WTC11 (cell line): ENCODE measurements at regions not wholly inside any gene's neighbourhood (a gene's known extent, or its start where the extent isn't known, plus 50 kb on each side); places are given as distances from the start of the nearest gene placed in this dataset.

Experiments
- ATAC-seq: fragments of 200-7000 bp; cut with Tn5 transposase; 2 replicates; pipeline ENCODE4 v1.10.0; 2021; ENCODE audit warnings: mild to moderate bottlenecking, moderate library complexity
- CTCF ChIA-PET: fragments of 300-600 bp; sonication (Branson Sonifier 250); formaldehyde crosslinking; loops from one replicate; lab custom pipeline; 2021; ENCODE audit warnings: antibody characterized with exemption; lab: Charles Lee
- POLR2A ChIA-PET: fragments of 350-600 bp; sonication (Branson Sonifier 250); formaldehyde crosslinking; loops from one replicate; lab custom pipeline; 2021; ENCODE audit warnings: antibody characterized with exemption; lab: Charles Lee
- DNase-seq: peaks from one replicate; pipeline ENCODE4 v3.0.0; 2021; ENCODE audit warnings: low spot score
- H3K27ac Mint-ChIP-seq: 2 replicates; pipeline ENCODE4 v1.8.0; 2021; ENCODE audit warnings: mixed read lengths
- H3K27me3 Mint-ChIP-seq: 2 replicates; pipeline ENCODE4 v1.8.0; 2021; ENCODE audit warnings: low read depth, mild to moderate bottlenecking, moderate library complexity, mixed read lengths
- H3K36me3 Mint-ChIP-seq: 2 replicates; pipeline ENCODE4 v1.8.0; 2021; ENCODE audit warnings: mixed read lengths
- H3K4me1 Mint-ChIP-seq: 2 replicates; pipeline ENCODE4 v1.8.0; 2022; ENCODE audit warnings: mixed read lengths
- H3K4me3 Mint-ChIP-seq: 2 replicates; pipeline ENCODE4 v1.8.0; 2021; ENCODE audit warnings: mild to moderate bottlenecking, moderate library complexity, mixed read lengths
- H3K9me3 Mint-ChIP-seq: 2 replicates; pipeline ENCODE4 v1.8.0; 2021; ENCODE audit warnings: mixed read lengths
- ATF3 ChIP-seq: sonication (generic); formaldehyde crosslinking; conservative IDR thresholded peaks from 2 replicates; pipeline ENCODE4 v1.8.1; 2022; ENCODE audit warnings: mild to moderate bottlenecking, missing genetic modification reagents
- E2F4 ChIP-seq: sonication (generic); formaldehyde crosslinking; IDR thresholded peaks from 2 replicates; pipeline ENCODE4 v1.8.1; 2022; ENCODE audit warnings: low read depth, mild to moderate bottlenecking, moderate library complexity, missing genetic modification reagents, borderline replicate concordance
- ELF4 ChIP-seq: sonication (generic); formaldehyde crosslinking; IDR thresholded peaks from 2 replicates; pipeline ENCODE4 v1.8.1; 2022; ENCODE audit warnings: low read depth, mild to moderate bottlenecking, moderate library complexity, missing genetic modification reagents
- HMGA2 ChIP-seq: fragments of 250-450 bp; sonication (Bioruptor Pico); IDR thresholded peaks from 2 replicates; pipeline ENCODE4 v1.4.0; 2021; ENCODE audit warnings: mild to moderate bottlenecking, moderate library complexity
- IRF2 ChIP-seq: sonication (generic); formaldehyde crosslinking; IDR thresholded peaks from 2 replicates; pipeline ENCODE4 v1.8.0; 2022; ENCODE audit warnings: low read depth, missing genetic modification reagents, borderline replicate concordance
- JUN ChIP-seq: sonication (generic); formaldehyde crosslinking; IDR thresholded peaks from 2 replicates; pipeline ENCODE4 v1.8.0; 2023; ENCODE audit warnings: mild to moderate bottlenecking, missing genetic modification reagents
- MXD4 ChIP-seq: fragments of 250-450 bp; sonication (Bioruptor Pico); IDR thresholded peaks from 2 replicates; pipeline ENCODE4 v1.8.0; 2021; ENCODE audit warnings: mild to moderate bottlenecking, moderate library complexity, borderline replicate concordance
- MYBL2 ChIP-seq: sonication (generic); formaldehyde crosslinking; IDR thresholded peaks from 2 replicates; pipeline ENCODE4 v1.8.1; 2023; ENCODE audit warnings: mild to moderate bottlenecking, moderate library complexity, missing genetic modification reagents
- NFE2L1 ChIP-seq: sonication (generic); formaldehyde crosslinking; IDR thresholded peaks from 2 replicates; pipeline ENCODE4 v1.8.1; 2023; ENCODE audit warnings: missing genetic modification reagents
- PRRX2 ChIP-seq: fragments of 250-450 bp; sonication (Bioruptor Pico); IDR thresholded peaks from 2 replicates; pipeline ENCODE4 v1.8.0; 2021; ENCODE audit warnings: mild to moderate bottlenecking
- SMAD4 ChIP-seq: sonication (generic); formaldehyde crosslinking; IDR thresholded peaks from 2 replicates; pipeline ENCODE4 v1.8.0; 2022; ENCODE audit warnings: mild to moderate bottlenecking, missing genetic modification reagents
- TEAD1 ChIP-seq: sonication (generic); formaldehyde crosslinking; IDR thresholded peaks from 2 replicates; pipeline ENCODE4 v1.8.0; 2022; ENCODE audit warnings: mild to moderate bottlenecking, missing genetic modification reagents
- USF2 ChIP-seq: sonication (generic); formaldehyde crosslinking; IDR thresholded peaks from 2 replicates; pipeline ENCODE4 v1.8.1; 2023; ENCODE audit warnings: mild to moderate bottlenecking, missing genetic modification reagents, moderate library complexity
- ZBTB43 ChIP-seq: sonication (generic); formaldehyde crosslinking; IDR thresholded peaks from 2 replicates; pipeline ENCODE4 v1.8.1; 2023; ENCODE audit warnings: mild to moderate bottlenecking, missing genetic modification reagents
- ZMAT4 ChIP-seq: fragments of 250-450 bp; sonication (Bioruptor Pico); IDR thresholded peaks from 2 replicates; pipeline ENCODE4 v1.9.0; 2021; ENCODE audit warnings: mild to moderate bottlenecking
- ZNF263 ChIP-seq: sonication (generic); formaldehyde crosslinking; IDR thresholded peaks from 2 replicates; pipeline ENCODE4 v1.8.1; 2022; ENCODE audit warnings: low read depth, mild to moderate bottlenecking, moderate library complexity, missing genetic modification reagents
- ZNF317 ChIP-seq: sonication (generic); formaldehyde crosslinking; IDR thresholded peaks from 2 replicates; pipeline ENCODE4 v1.8.1; 2023; ENCODE audit warnings: low read depth, mild to moderate bottlenecking, moderate library complexity, missing genetic modification reagents, borderline replicate concordance
- ZNF512 ChIP-seq: sonication (generic); formaldehyde crosslinking; IDR thresholded peaks from 2 replicates; pipeline ENCODE4 v1.8.1; 2022; ENCODE audit warnings: missing genetic modification reagents, borderline replicate concordance
- ZSCAN18 ChIP-seq: fragments of 250-450 bp; sonication (Bioruptor Pico); IDR thresholded peaks from 2 replicates; pipeline ENCODE4 v2.1.2; 2022; ENCODE audit warnings: mild to moderate bottlenecking, moderate library complexity

- TF ChIP-seq E2F4 (CRISPR knock-in tag) (no peak), TEAD1 (CRISPR knock-in tag) (no peak), ELF4 (no peak), ATF3 (CRISPR knock-in tag) (no peak), ZNF512 (CRISPR knock-in tag) (no peak)
Measured at GRCh38 chrX:124475358-124475757, 129.0 kb downstream of the SH2D1A start (continued).

- H3K27ac Mint-ChIP-seq = no peak overlapping the region
- no peaks in the 10 kb centered on the region for H3K36me3 Mint-ChIP-seq
- ChIA-PET CTCF (no interaction called here), POLR2A (no interaction called here)
- H3K4me1 Mint-ChIP-seq = peaks cover 15% of the 10 kb centered on the region
- DNase-seq (no peak), ATAC-seq (no peak)
- TF ChIP-seq NFE2L1 (CRISPR knock-in tag) = no peak
- TF ChIP-seq ZNF317 (CRISPR knock-in tag) = no peak
- no peak for TF ChIP-seq ZMAT4 (CRISPR knock-in tag)
- no peak for TF ChIP-seq HMGA2 (CRISPR knock-in tag)
- no peaks in the 10 kb centered on the region for H3K9me3 Mint-ChIP-seq
- no peak overlapping the region for H3K4me3 Mint-ChIP-seq
- no peaks in the 10 kb centered on the region for H3K27me3 Mint-ChIP-seq
Measured at GRCh38 chrX:124476562-124476961, 130.2 kb downstream of the SH2D1A start.

- H3K27ac Mint-ChIP-seq = no peak overlapping the region
- H3K9me3 Mint-ChIP-seq = no peaks in the 10 kb centered on the region
- no peaks in the 10 kb centered on the region for H3K27me3 Mint-ChIP-seq
- ChIA-PET CTCF (no interaction called here), POLR2A (no interaction called here)
- H3K4me3 Mint-ChIP-seq = no peak overlapping the region
- TF ChIP-seq ZNF263 (CRISPR knock-in tag) (no peak), ZBTB43 (CRISPR knock-in tag) (no peak), MXD4 (CRISPR knock-in tag) (no peak)
- DNase-seq = no peak
- no peaks in the 10 kb centered on the region for H3K36me3 Mint-ChIP-seq
- ATAC-seq = no peak
- H3K4me1 Mint-ChIP-seq = peaks cover 15% of the 10 kb centered on the region
Measured at GRCh38 chrX:124478046-124478445, 131.7 kb downstream of the SH2D1A start.

- Mint-ChIP-seq H3K27ac (no peak overlapping the region), H3K4me1 (peaks cover 9% of the 10 kb centered on the region), H3K4me3 (no peak overlapping the region), H3K36me3 (no peaks in the 10 kb centered on the region), H3K9me3 (no peaks in the 10 kb centered on the region), H3K27me3 (no peaks in the 10 kb centered on the region)
- ATAC-seq (no peak), DNase-seq (no peak)
- POLR2A ChIA-PET = no interaction called here
- CTCF ChIA-PET = no interaction called here
- TF ChIP-seq ZBTB43 (CRISPR knock-in tag) = no peak
- no peak for TF ChIP-seq MYBL2 (CRISPR knock-in tag)
- no peak for TF ChIP-seq ZSCAN18 (CRISPR knock-in tag)
- no peak for TF ChIP-seq NFE2L1 (CRISPR knock-in tag)
- no peak for TF ChIP-seq USF2 (CRISPR knock-in tag)
- TF ChIP-seq ZNF512 (CRISPR knock-in tag) = no peak
- TF ChIP-seq JUN (CRISPR knock-in tag) = no peak
- no peak for TF ChIP-seq ZNF317 (CRISPR knock-in tag)
- no peak for TF ChIP-seq PRRX2 (CRISPR knock-in tag)
- TF ChIP-seq SMAD4 (CRISPR knock-in tag) = no peak
- no peak for TF ChIP-seq IRF2 (CRISPR knock-in tag)
Measured at GRCh38 chrX:124488412-124489161, 142.2 kb downstream of the SH2D1A start.
